ENCODE measurements at regions not wholly inside any gene's neighbourhood (a gene's known extent, or its start where the extent isn't known, plus 50 kb on each side); places are given as distances from the start of the nearest gene placed in this dataset.
"Not testable (repeated sequence)": the region's sequence is repeated elsewhere in the genome, so short reads cannot be mapped to it uniquely, and the experiment has no call there.

DNA sequence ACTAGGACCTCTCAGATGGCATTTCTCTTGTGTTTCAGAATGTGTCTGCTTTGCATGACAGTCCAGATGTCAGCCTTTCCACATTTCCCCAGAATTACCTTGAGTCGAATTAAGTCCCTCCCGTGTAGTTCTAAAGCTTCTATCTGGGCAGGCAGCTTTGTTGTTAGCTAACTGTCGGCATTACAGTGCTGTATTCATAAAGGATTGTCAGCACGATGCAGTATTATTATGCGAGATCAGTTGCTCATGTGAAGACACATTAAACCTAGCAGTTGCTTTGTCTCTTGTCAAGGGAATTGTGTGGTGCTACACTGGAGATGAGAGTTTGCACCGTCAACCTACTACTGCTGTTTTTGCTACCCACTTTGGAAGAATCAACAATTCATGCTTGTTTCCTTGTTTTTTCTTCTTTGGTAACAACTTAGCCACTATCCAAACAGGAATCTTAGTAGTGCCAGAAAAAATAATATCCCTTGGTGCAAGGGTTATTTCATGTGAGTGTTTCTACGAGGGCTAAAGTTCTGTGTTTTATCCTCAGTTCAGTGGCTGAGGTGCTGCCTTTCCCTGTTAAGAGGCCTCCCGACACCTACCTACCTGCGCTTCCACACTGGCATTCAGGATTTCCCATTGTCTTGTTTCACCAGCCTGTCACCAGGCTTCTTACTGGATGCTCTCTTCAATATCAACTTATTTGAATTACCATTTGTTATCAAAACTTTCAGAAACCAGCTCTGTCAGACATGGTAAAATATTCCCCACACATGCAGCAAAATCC, 297.9 kb upstream of the G2E3 start:
- no peak for DNase-seq (ENCODE audit: low read depth)

DNA sequence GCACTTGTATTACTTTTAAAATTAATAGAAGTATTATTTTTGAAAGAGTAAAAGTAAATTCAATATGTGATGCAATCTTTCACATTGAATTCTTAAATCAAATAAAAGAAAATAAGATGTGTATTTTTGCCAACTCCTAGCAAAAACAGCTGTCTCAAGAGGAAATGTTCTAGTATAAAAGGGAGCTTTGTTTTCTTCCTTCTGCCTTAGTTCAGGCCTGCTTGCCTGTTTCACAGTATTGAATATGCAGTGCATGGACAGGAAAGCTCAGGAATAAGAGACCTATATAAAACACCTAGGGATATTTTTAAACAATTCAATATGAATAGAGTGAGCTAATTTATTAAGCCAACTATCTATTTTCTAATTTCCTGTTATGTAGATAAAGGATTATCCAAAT, 294.8 kb upstream of the G2E3 start:
- DNase-seq (ENCODE audit: low read depth): no peak

DNA sequence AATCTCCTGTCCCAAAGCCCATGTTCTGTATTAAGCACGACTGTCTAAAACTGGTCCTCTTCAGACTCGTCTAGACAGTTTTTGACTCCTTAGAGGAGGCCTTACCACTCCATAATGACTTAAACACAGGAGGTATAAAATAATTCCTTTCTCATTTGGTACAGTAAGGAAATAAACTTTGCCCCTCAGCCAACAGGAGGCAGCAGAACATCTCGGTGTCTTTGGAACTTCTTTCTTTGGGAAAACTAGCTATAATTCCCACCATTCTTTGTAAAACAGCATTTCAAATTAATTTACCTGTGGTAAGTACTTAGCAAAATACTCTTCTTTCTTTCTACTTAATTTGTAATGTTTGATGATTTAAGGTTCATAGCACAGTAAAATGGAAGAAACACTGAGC, 292.7 kb upstream of the G2E3 start:
- no peak for DNase-seq (ENCODE audit: low read depth)

DNA sequence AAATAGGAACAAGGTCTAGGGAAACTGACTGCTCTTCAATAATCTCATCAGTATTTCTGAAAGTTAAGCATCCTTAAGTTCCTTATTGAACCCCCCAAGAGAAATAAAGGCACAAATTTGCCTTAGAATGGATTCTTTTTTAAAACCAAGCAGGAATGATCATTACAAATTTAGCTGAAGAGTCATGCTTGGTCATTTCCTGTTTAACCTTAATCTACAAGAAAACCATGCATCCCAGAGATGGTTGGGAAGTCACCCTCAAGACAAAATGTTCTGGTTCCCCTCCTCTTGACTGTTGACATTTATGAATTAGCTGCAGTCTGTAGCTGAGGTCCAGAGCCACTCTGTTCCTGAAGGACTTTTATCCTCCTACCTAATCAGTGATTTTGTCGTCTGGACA, 291.8 kb upstream of the G2E3 start:
- no peak for DNase-seq (ENCODE audit: low read depth)

GRCh38 chr14:30270200-30271161, 288.5 kb upstream of the G2E3 start:
- peak; percentile 76 for DNase-seq (ENCODE audit: low read depth)

DNA sequence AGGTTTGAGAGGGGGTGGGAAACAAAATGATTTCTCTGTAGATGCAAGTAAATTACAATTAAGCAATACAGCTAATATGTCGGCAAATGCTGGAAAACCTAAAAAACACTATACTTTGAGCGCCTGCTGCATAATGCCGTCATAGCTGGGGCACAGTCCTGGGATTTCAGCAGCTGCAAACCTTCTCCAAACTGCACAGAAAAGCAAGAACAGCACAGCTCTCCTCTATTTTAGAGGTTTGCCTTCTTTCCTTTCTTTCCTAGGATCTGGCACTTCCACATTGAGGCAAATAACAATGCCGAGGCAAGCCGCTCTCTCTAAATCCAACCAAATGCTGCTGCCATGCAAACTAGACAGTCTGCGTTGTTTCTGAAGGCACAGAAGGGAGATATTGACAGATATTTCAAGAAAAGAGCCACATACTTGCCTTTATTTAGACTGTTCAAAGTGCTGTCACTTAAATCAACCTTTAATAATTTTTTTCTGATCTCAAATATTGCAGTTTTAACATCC, 287.1 kb upstream of the G2E3 start:
- no peak for DNase-seq (ENCODE audit: low read depth)

DNA sequence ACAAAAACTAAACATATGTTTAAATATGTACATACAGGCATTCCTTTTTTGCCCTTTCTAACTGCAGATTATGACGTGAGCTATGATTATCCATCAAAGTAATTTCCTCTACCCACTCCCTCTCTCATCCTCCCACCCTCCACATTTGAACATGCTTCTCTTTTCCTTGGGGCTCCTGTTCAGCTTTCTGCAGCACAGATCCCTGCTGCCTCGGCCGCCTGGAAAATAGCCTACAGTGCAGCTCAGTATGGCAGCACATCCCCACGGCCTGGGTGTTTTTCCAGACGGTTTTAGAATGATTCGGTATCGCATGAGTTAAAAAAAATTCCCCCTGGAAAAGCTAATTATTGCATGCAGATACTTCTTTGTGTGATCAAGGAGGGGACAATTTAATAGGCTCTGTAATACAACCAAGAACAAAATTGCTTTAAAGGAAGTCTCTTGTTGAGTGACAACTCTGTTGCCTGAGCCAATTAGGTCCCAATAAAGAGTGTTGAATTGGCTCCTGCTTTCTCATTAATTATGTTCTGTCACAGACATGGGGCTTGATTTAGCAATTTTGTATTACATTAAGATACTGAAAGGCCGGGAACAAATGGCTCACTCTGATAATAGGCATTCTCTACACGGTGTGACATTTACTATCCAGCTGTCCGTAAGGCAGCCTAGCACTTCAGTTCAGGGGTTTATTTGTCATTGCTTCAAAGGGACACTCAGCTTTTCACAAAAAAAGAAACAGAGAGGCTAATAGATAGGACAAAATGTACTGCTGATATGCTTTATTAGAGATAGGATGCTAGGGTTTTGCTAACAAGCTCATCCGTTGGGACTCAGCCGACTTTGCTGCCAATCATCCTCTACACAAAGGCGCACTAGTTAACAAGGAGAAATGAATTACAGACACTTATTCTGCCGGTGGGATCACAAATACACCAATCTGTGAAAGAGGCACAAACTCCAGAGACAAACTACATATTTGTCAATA, 285.8 kb upstream of the G2E3 start:
- no peak for DNase-seq (ENCODE audit: low read depth)

GRCh38 chr14:30275604-30276003, 283.4 kb upstream of the G2E3 start:
- DNase-seq (ENCODE audit: low read depth): no peak

DNA sequence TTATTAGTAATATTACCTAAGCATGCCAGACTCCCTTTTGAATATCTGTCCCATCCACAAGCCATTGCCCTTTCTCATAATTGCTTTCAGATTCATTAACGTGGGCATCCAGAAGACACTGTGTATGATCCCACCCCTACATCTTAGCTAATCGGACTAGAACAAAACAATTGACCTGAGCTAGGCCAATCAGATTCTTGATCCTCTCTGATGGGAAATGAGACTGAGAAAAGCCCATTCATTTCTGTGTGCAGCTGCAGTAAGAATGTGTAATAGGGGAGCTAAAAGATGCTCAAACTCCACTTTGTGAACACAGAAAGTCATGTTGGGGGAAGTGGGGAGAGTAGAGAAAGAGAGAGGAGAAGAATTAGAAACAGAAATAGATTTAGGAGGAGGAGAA, 281.7 kb upstream of the G2E3 start:
- no peak for DNase-seq (ENCODE audit: low read depth)

DNA sequence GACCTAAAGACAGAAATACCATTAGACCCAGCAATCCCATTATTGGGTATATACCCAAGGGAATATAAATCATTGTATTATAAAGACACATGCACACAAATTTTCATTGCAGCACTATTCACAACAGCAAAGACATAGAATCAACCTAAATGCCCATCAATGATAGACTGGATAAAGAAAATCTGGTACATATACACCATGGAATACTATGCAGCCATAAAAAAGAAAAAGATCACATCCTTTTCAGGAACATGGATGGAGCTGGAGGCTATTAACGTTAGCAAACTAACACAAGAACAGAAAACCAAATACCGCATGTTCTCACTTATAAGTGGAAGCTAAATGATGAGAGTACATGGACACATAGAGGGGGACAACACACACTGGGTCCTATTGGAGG, 280.1 kb upstream of the G2E3 start:
- DNase-seq (ENCODE audit: low read depth): not testable (repeated sequence)

DNA sequence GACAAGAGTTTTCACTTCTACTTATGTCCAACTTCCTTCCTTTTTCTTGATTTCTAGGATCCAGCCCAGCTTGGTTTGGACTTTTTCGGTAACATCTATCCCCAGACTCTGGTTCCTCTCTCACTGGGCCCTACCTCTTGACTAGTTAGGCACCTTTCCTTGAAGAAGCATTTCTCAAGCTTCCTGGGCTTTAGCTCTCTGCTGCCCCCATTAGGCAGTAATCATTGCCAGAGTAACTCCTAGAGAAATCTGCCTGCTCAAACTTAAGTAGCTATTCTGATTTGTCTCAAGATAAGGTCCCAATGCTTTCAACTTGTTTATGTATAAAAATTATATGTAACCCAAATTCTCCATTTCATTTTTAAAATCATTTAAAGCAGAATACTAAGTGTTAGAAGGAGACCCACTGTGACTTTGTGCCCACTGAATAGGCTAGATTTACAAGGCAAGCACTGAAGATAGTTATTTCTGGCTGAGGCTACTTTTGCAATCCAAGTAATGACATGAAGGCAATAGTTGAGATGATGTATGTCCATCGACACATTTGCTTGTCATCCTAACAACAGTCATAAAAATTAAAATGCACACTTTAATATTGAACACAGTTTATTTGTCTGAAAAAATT, 275.0 kb upstream of the G2E3 start:
- peak; percentile 58 for DNase-seq (ENCODE audit: low read depth)

DNA sequence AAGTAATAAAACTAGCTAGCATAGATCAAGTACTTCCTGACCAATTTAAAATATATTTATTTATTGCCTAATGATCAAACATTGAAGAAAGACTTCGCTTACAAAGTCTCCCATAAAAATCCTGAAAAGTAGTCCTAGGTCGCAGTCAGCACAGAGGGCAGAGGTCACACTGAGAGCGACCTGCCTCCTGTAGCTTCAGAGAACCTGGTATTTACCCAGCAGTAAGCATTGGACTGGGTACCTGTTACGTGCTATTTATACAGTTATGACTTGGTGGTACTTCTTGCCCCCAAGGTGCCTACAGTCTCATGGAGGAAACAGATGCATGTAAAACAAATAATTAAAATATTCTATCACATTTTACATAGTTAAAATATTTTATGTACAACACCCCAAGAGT, 274.1 kb upstream of the G2E3 start:
- DNase-seq (ENCODE audit: low read depth): no peak

- DNase-seq (ENCODE audit: low read depth): no peak
These were observed 271.1 kb upstream of the G2E3 start for GRCh38 chr14:30287579-30288445.

DNA sequence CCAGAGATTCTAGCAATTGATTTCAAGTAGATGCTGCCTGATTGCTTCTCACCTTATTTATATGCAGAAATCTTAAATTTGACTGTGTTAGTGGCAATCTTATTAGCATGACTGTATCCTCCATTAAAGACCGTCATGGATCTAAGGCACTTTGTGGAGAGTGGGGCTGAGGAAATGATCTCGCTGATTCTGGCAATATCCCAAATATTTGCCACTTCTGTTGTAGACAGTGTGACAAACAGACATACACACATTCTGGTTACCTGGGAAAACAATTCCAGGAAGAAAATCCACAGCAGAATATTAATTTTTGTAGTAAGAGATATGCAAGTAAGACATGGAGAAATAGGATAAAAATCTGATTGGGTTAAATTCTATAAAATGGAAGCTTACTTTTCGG, 269.0 kb upstream of the G2E3 start:
- DNase-seq (ENCODE audit: low read depth): peak; percentile 7

- peak; percentile 81 for DNase-seq (ENCODE audit: low read depth)
These were observed 267.7 kb upstream of the G2E3 start for GRCh38 chr14:30291216-30291615.

- DNase-seq (ENCODE audit: low read depth): no peak
These were observed 266.4 kb upstream of the G2E3 start for GRCh38 chr14:30292541-30292940.

- no peak for DNase-seq (ENCODE audit: low read depth)
These were observed 263.0 kb upstream of the G2E3 start for GRCh38 chr14:30295980-30296379.

GRCh38 chr14:30296931-30297405, 262.0 kb upstream of the G2E3 start:
- no peak for DNase-seq (ENCODE audit: low read depth)

- no peak for DNase-seq (ENCODE audit: low read depth)
These were observed 260.8 kb upstream of the G2E3 start for GRCh38 chr14:30297876-30298795.
